Liver (tissue), 8 donors: ENCODE measurements at regions not wholly inside any gene's neighbourhood (a gene's known extent, or its start where the extent isn't known, plus 50 kb on each side); places are given as distances from the start of the nearest gene placed in this dataset.

Experiments
- DNase-seq: peaks from one replicate; pipeline ENCODE4 v3.0.0-alpha.2; 2017; ENCODE audit warnings: low spot score
- H3K27ac ChIP-seq, 2 donors: one replicate each; pipeline ENCODE4 v1.7.0; 2013; ENCODE audit warnings: inconsistent platforms in 2 of 2, low read length in 2 of 2, control low read depth in 1 of 2, low read depth in 1 of 2, mild to moderate bottlenecking in 1 of 2
- H3K27me3 ChIP-seq, 4 donors: one replicate each; pipeline versions ENCODE4 v1.6.1 to v1.7.0; 2013; ENCODE audit warnings: low read length in 3 of 4, inconsistent platforms in 1 of 4, mild to moderate bottlenecking in 1 of 4, moderate library complexity in 1 of 4; ENCODE audit not compliant: control insufficient read depth in 4 of 4, insufficient read depth in 4 of 4
- H3K36me3 ChIP-seq, 4 donors: one replicate each; pipeline versions ENCODE4 v1.6.1 to v1.7.0; 2013; ENCODE audit warnings: low read length in 3 of 4, mild to moderate bottlenecking in 3 of 4, low read depth in 1 of 4, moderate library complexity in 1 of 4; ENCODE audit not compliant: control insufficient read depth in 4 of 4, insufficient read depth in 3 of 4
- H3K4me1 ChIP-seq, 4 donors: one replicate each; pipeline versions ENCODE4 v1.6.1 to v1.7.0; 2013; ENCODE audit warnings: low read length in 3 of 4, mild to moderate bottlenecking in 3 of 4, moderate library complexity in 1 of 4; ENCODE audit not compliant: control insufficient read depth in 4 of 4, insufficient read depth in 4 of 4
- H3K4me3 ChIP-seq, 3 donors: one replicate each; pipeline versions ENCODE4 v1.6.1 to v1.7.0; 2013; ENCODE audit warnings: low read length in 3 of 3, control low read depth in 1 of 3, low read depth in 1 of 3, mild to moderate bottlenecking in 1 of 3
- H3K9ac ChIP-seq, 2 donors: one replicate each; pipeline ENCODE4 v1.7.0; 2013; ENCODE audit warnings: low read length in 2 of 2, mild to moderate bottlenecking in 2 of 2, moderate library complexity in 2 of 2, control low read depth in 1 of 2, low read depth in 1 of 2
- H3K9me3 ChIP-seq, 4 donors: one replicate each; pipeline versions ENCODE4 v1.6.1 to v1.7.0; 2013; ENCODE audit warnings: low read length in 3 of 4; ENCODE audit not compliant: control insufficient read depth in 4 of 4
- ATF3 ChIP-seq: IDR thresholded peaks from 2 replicates; pipeline ENCODE4 v1.6.1; 2016; ENCODE audit warnings: antibody characterized with exemption
- CTCF ChIP-seq: fragments of 150-350 bp; IDR thresholded peaks from 2 replicates; pipeline ENCODE4 v1.5.1; 2017; ENCODE audit warnings: improper control_type of control experiment, low read depth, low read length; ENCODE audit not compliant: missing input control
- FOXA2 ChIP-seq: IDR thresholded peaks from 2 replicates; pipeline ENCODE4 v1.6.1; 2016; ENCODE audit warnings: antibody characterized with exemption
- GABPA ChIP-seq, 2 donors: IDR thresholded peaks in 1 of 2; conservative IDR thresholded peaks in 1 of 2; 2 replicates each; pipeline ENCODE4 v1.6.1; 2016; ENCODE audit warnings: antibody characterized with exemption in 2 of 2, mild to moderate bottlenecking in 1 of 2, moderate library complexity in 1 of 2
- HNF4A ChIP-seq, 2 donors: conservative IDR thresholded peaks; 2 replicates each; pipeline ENCODE4 v1.6.1; 2016; ENCODE audit warnings: antibody characterized with exemption in 2 of 2, mild to moderate bottlenecking in 2 of 2
- HNF4G ChIP-seq: IDR thresholded peaks from 2 replicates; pipeline ENCODE4 v1.6.1; 2016; ENCODE audit warnings: antibody characterized with exemption
- JUND ChIP-seq, 2 donors: IDR thresholded peaks; 2 replicates each; pipeline ENCODE4 v1.6.1; 2016; ENCODE audit warnings: antibody characterized with exemption in 2 of 2
- MAX ChIP-seq: IDR thresholded peaks from 2 replicates; pipeline ENCODE4 v1.6.1; 2016; ENCODE audit warnings: antibody characterized with exemption
- NR2F2 ChIP-seq: IDR thresholded peaks from 2 replicates; pipeline ENCODE4 v1.6.1; 2016; ENCODE audit warnings: antibody characterized with exemption
- RAD21 ChIP-seq, 2 donors: IDR thresholded peaks; 2 replicates each; pipeline ENCODE4 v1.6.1; 2016; ENCODE audit warnings: antibody characterized with exemption in 2 of 2, mild to moderate bottlenecking in 2 of 2
- REST ChIP-seq: IDR thresholded peaks from 2 replicates; pipeline ENCODE4 v1.6.1; 2016; ENCODE audit warnings: antibody characterized with exemption, mild to moderate bottlenecking
- RXRA ChIP-seq, 2 donors: IDR thresholded peaks; 2 replicates each; pipeline ENCODE4 v1.6.1; 2017 to 2018; ENCODE audit warnings: antibody characterized with exemption in 2 of 2, mild to moderate bottlenecking in 1 of 2
- SP1 ChIP-seq: IDR thresholded peaks from 2 replicates; pipeline ENCODE4 v1.6.1; 2018; ENCODE audit warnings: antibody characterized with exemption, mild to moderate bottlenecking
- YY1 ChIP-seq: IDR thresholded peaks from 2 replicates; pipeline ENCODE4 v1.6.1; 2016; ENCODE audit warnings: antibody characterized with exemption, mild to moderate bottlenecking
- ZBTB33 ChIP-seq: IDR thresholded peaks from 2 replicates; pipeline ENCODE4 v1.6.1; 2016; ENCODE audit warnings: antibody characterized with exemption
- WGBS: extraction: QIAGEN DNeasy Blood & Tissue Kit; methylation state at CpG from one replicate; pipeline ENCODE4 v1.1.7; 2013; 5-methylcytosine and 5-hydroxymethylcytosine counted together
- donor health status: healthy.
- donor health status: healthy.
- donor health status: healthy.
- donor health status: healthy.
- donor health status: healthy.

- Histone ChIP-seq H3K9me3 (no peaks in the 10 kb centered on the region), H3K4me3 (no peak overlapping the region), H3K4me1 (no peaks in the 10 kb centered on the region), H3K9ac (no peak overlapping the region), H3K27ac (no peak overlapping the region), H3K27me3 (peaks cover 0 to 6% (median 0%) of the 10 kb centered on the region in 4 donors), H3K36me3 (no peaks in the 10 kb centered on the region)
- 70% methylated on average over 8 of the region's 8 CpGs for whole genome bisulfite sequencing
- TF ChIP-seq JUND (IDR thresholded peaks at IDR 0.05) (no peak), ZBTB33 (no peak), ATF3 (no peak), SP1 (no peak), RAD21 (IDR thresholded peaks at IDR 0.05) (no peak), CTCF (no peak), MAX (no peak), HNF4A (conservative IDR thresholded peaks at IDR 0.05) (no peak), HNF4G (no peak), GABPA (IDR thresholded peaks at IDR 0.05 in 1 of 2, conservative IDR thresholded peaks at IDR 0.05 in 1 of 2) (no peak)
- DNase-seq: no peak
Observed at GRCh38 chr15:93948726-93949125, 282.6 kb upstream of the MCTP2 start.

GRCh38 chr15:93943586-93943985 is 287.8 kb upstream of the MCTP2 start:
- H3K9me3 ChIP-seq: peaks cover 0 to 3% (median 0%) of the 10 kb centered on the region in 4 donors
- H3K36me3 ChIP-seq: no peaks in the 10 kb centered on the region
- no peak overlapping the region for H3K27ac ChIP-seq
- WGBS: 65% methylated on average over 4 of the region's 4 CpGs
- no peak overlapping the region for H3K9ac ChIP-seq
- no peak for TF ChIP-seq HNF4A (conservative IDR thresholded peaks at IDR 0.05)
- no peak for TF ChIP-seq HNF4G
- TF ChIP-seq ATF3: no peak
- no peak for DNase-seq
- no peaks in the 10 kb centered on the region for H3K27me3 ChIP-seq
- no peaks in the 10 kb centered on the region for H3K4me1 ChIP-seq
- no peak overlapping the region for H3K4me3 ChIP-seq

- no peak for DNase-seq
- Histone ChIP-seq H3K4me1 (no peaks in the 10 kb centered on the region), H3K9me3 (peaks cover 0 to 3% (median 0%) of the 10 kb centered on the region in 4 donors), H3K4me3 (no peak overlapping the region), H3K9ac (no peak overlapping the region), H3K36me3 (no peaks in the 10 kb centered on the region), H3K27ac (no peak overlapping the region), H3K27me3 (peaks cover 0 to 3% (median 0%) of the 10 kb centered on the region in 4 donors)
- 46% methylated on average over 2 of the region's 2 CpGs for WGBS
- no peak for TF ChIP-seq CTCF
- TF ChIP-seq REST: no peak
- TF ChIP-seq FOXA2: no peak
- TF ChIP-seq HNF4G: no peak
- no peak for TF ChIP-seq ZBTB33
- no peak for TF ChIP-seq NR2F2
- no peak for TF ChIP-seq RXRA (IDR thresholded peaks at IDR 0.05)
- TF ChIP-seq YY1: no peak
Observed at GRCh38 chr15:93942269-93942694, 289.1 kb upstream of the MCTP2 start.
